GM21529 (cell line): ENCODE measurements at regions not wholly inside any gene's neighbourhood (a gene's known extent, or its start where the extent isn't known, plus 50 kb on each side); places are given as distances from the start of the nearest gene placed in this dataset.
"Not testable (repeated sequence)": the region's sequence is repeated elsewhere in the genome, so short reads cannot be mapped to it uniquely, and the experiment has no call there.

Experiments
- ATAC-seq: cut with Tn5 transposase; IDR thresholded peaks from one replicate; pipeline ENCODE4 v1.9.1; 2021; ENCODE audit not compliant: unreplicated experiment

GRCh38 chr1:96865731-96866685, 144.4 kb downstream of the PTBP2 start:
- ATAC-seq: no peak

- ATAC-seq: no peak
Measured at GRCh38 chr1:96872757-96873156, 151.2 kb downstream of the PTBP2 start.

- ATAC-seq: no peak
Measured at GRCh38 chr1:96878640-96879039, 157.1 kb downstream of the PTBP2 start.

GRCh38 chr1:96880626-96881025, 159.0 kb downstream of the PTBP2 start:
- ATAC-seq: no peak

GRCh38 chr1:96882096-96882495, 160.5 kb downstream of the PTBP2 start:
- no peak for ATAC-seq

GRCh38 chr1:96886474-96886873, 164.9 kb downstream of the PTBP2 start:
- ATAC-seq: no peak

- ATAC-seq: no peak
Measured at GRCh38 chr1:96887501-96887900, 165.9 kb downstream of the PTBP2 start.

- ATAC-seq: no peak
Measured at GRCh38 chr1:96901783-96902363, 180.3 kb downstream of the PTBP2 start.

GRCh38 chr1:96912248-96912647, 190.7 kb downstream of the PTBP2 start:
- ATAC-seq: no peak

- ATAC-seq: not testable (repeated sequence)
Measured at GRCh38 chr1:96915701-96916100, 194.1 kb downstream of the PTBP2 start.

- no peak for ATAC-seq
Measured at GRCh38 chr1:96918406-96918805, 196.8 kb downstream of the PTBP2 start.

- ATAC-seq: no peak
Measured at GRCh38 chr1:96922181-96922580, 200.6 kb downstream of the PTBP2 start.

- ATAC-seq: no peak
Measured at GRCh38 chr1:96923753-96924152, 202.2 kb downstream of the PTBP2 start.

- no peak for ATAC-seq
Measured at GRCh38 chr1:96926176-96926575, 204.6 kb downstream of the PTBP2 start.

- no peak for ATAC-seq
Measured at GRCh38 chr1:96927125-96927524, 205.5 kb downstream of the PTBP2 start.

GRCh38 chr1:96931136-96931535, 209.6 kb downstream of the PTBP2 start:
- ATAC-seq: no peak

GRCh38 chr1:96934282-96934681, 212.7 kb downstream of the PTBP2 start:
- no peak for ATAC-seq

GRCh38 chr1:96944432-96945092, 223.0 kb downstream of the PTBP2 start:
- no peak for ATAC-seq

- ATAC-seq: no peak
Measured at GRCh38 chr1:96945509-96946084, 224.0 kb downstream of the PTBP2 start.

- no peak for ATAC-seq
Measured at GRCh38 chr1:96955307-96956012, 233.9 kb downstream of the PTBP2 start.

GRCh38 chr1:96962216-96962615, 240.6 kb downstream of the PTBP2 start:
- no peak for ATAC-seq
